Esophagus (tissue), 2 donors: ENCODE measurements at regions not wholly inside any gene's neighbourhood (a gene's known extent, or its start where the extent isn't known, plus 50 kb on each side); places are given as distances from the start of the nearest gene placed in this dataset.

Experiments
- H3K27ac ChIP-seq, 2 donors: one replicate each; pipeline ENCODE4 v1.5.1; 2013; ENCODE audit warnings: low read depth in 2 of 2, mild to moderate bottlenecking in 2 of 2, inconsistent platforms in 1 of 2, low read length in 1 of 2, moderate library complexity in 1 of 2
- H3K27me3 ChIP-seq, 2 donors: one replicate each; pipeline ENCODE4 v1.6.1; 2013; ENCODE audit warnings: low read length in 2 of 2, control low read depth in 1 of 2, mild to moderate bottlenecking in 1 of 2; ENCODE audit not compliant: insufficient read depth in 2 of 2, control insufficient read depth in 1 of 2
- H3K36me3 ChIP-seq, 2 donors: one replicate each; pipeline ENCODE4 v1.6.1; 2013; ENCODE audit warnings: low read length in 1 of 2; ENCODE audit not compliant: control insufficient read depth in 2 of 2, insufficient read depth in 2 of 2
- H3K4me1 ChIP-seq, 2 donors: one replicate each; pipeline ENCODE4 v1.6.1; 2013; ENCODE audit warnings: low read length in 1 of 2; ENCODE audit not compliant: control insufficient read depth in 2 of 2, insufficient read depth in 2 of 2
- H3K4me3 ChIP-seq, 2 donors: one replicate each; pipeline ENCODE4 v1.5.1; 2013; ENCODE audit warnings: low read length in 2 of 2, mild to moderate bottlenecking in 2 of 2, low read depth in 1 of 2, moderate library complexity in 1 of 2
- H3K9me3 ChIP-seq, 2 donors: one replicate each; pipeline ENCODE4 v1.6.1; 2013; ENCODE audit warnings: mild to moderate bottlenecking in 2 of 2, low read depth in 1 of 2, low read length in 1 of 2, moderate library complexity in 1 of 2; ENCODE audit not compliant: control insufficient read depth in 2 of 2, insufficient read depth in 1 of 2
- WGBS, 2 donors: extraction: QIAGEN DNeasy Blood & Tissue Kit; methylation state at CpG; one replicate each; pipeline ENCODE4 v1.1.7; 2013; 5-methylcytosine and 5-hydroxymethylcytosine counted together
- donor health status: healthy with polysubstance abuse.
- donor health status: Bipolar disorder and iron deficiency.

- no peaks in the 10 kb centered on the region for H3K9me3 ChIP-seq
- H3K4me1 ChIP-seq: peaks cover 4 to 8% of the 10 kb centered on the region in 2 donors
- 83 to 84% methylated on average over 2 of the region's 2 CpGs for WGBS, 2 donors
- H3K27me3 ChIP-seq: no peaks in the 10 kb centered on the region
- no peaks in the 10 kb centered on the region for H3K36me3 ChIP-seq
- no peak overlapping the region for H3K27ac ChIP-seq
- no peak overlapping the region for H3K4me3 ChIP-seq
Observed at GRCh38 chr15:61748529-61748928, 311.7 kb downstream of the VPS13C start.

- Histone ChIP-seq H3K4me3 (no peak overlapping the region), H3K27me3 (no peaks in the 10 kb centered on the region), H3K27ac (no peak overlapping the region), H3K4me1 (peaks cover 4 to 8% of the 10 kb centered on the region in 2 donors), H3K36me3 (no peaks in the 10 kb centered on the region), H3K9me3 (no peaks in the 10 kb centered on the region)
- WGBS, 2 donors: 85 to 97% methylated on average over 2 of the region's 2 CpGs
Observed at GRCh38 chr15:61746589-61746988, 313.7 kb downstream of the VPS13C start.

DNA sequence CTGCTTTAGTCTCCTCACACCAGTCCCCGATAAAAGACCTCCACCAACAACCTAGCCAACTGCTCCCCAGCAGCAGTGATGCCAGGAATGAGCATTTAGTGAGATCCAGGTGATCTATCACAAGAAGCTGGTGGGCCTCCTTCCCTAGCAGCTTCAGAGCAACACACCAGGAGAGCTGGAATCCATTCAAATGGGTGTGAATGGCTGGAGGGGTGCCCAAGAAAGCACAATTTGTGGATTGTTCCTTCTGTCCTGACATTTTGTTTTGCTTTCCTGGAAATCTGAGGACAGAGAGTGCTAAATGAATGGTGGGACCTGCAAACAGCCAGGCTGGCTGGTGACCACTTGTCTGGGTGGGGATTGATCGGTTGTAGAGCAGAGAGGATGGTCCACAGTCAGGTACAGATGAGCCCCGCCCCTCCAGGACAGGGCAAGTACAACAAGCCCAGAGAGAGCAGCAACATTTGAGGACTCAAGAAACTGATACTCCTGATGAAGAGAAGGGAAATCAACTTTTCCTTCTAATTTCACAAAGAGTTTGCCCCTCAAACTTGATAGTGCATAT, 316.8 kb downstream of the VPS13C start:
- H3K36me3 ChIP-seq: no peaks in the 10 kb centered on the region
- H3K27me3 ChIP-seq: no peaks in the 10 kb centered on the region
- no peak overlapping the region for H3K4me3 ChIP-seq
- H3K27ac ChIP-seq: no peak overlapping the region
- WGBS, 2 donors: 78 to 80% methylated on average over 3 of the region's 3 CpGs
- peaks cover 0 to 5% of the 10 kb centered on the region in 2 donors for H3K4me1 ChIP-seq
- H3K9me3 ChIP-seq: no peaks in the 10 kb centered on the region

DNA sequence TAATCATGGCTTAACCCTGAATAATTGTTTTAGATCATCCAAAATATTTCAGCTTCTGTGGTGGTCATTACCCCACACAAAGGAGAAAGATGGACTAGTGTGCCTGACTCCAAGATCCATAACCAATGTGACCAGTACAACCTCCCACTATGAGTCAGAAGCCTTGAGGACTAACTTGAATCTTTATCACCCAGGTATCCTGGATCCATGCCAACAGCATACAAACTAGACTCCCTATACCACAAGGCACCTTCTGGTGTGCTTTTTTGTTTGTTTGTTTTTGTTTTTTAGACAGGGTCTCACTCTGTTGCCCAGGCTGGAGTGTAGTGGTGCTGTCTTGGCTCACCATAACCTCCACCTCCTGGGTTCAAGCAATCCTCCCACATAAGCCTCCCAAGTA, 317.7 kb downstream of the VPS13C start:
- H3K27ac ChIP-seq: no peak overlapping the region
- peaks cover 0 to 5% of the 10 kb centered on the region in 2 donors for H3K4me1 ChIP-seq
- H3K9me3 ChIP-seq: no peaks in the 10 kb centered on the region
- no peaks in the 10 kb centered on the region for H3K27me3 ChIP-seq
- H3K36me3 ChIP-seq: no peaks in the 10 kb centered on the region
- H3K4me3 ChIP-seq: no peak overlapping the region

DNA sequence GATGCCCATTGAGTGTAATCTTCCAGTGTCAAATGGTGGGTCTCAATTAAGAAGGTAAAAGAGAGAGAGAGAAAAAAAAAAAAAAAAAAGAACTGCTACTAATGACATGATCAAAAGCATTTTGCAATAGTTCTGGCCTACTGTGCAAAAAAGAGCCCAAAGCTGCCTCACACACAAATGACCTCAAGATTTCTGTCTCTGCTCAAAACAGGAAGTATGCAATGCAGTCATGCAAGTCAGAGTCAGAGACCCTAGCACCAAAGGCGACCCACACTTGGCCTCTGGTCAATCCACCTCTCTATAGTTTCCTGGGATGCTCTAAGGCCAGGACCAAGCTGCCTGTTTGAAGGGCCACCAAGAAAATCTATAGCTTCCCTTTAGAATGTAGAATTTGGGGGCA, 323.5 kb downstream of the VPS13C start:
- 80 to 92% methylated on average over 1 of the region's 1 CpG for WGBS, 2 donors
- Histone ChIP-seq H3K36me3 (no peaks in the 10 kb centered on the region), H3K4me3 (no peak overlapping the region), H3K27me3 (no peaks in the 10 kb centered on the region), H3K4me1 (no peaks in the 10 kb centered on the region), H3K27ac (no peak overlapping the region), H3K9me3 (no peaks in the 10 kb centered on the region)

GRCh38 chr15:61731099-61731498, 329.1 kb downstream of the VPS13C start:
- WGBS, 2 donors: 32 to 41% methylated on average over 3 of the region's 3 CpGs
- H3K36me3 ChIP-seq: no peaks in the 10 kb centered on the region
- H3K9me3 ChIP-seq: no peaks in the 10 kb centered on the region
- H3K27ac ChIP-seq: no peak overlapping the region
- H3K4me1 ChIP-seq: no peaks in the 10 kb centered on the region
- H3K27me3 ChIP-seq: no peaks in the 10 kb centered on the region
- no peak overlapping the region for H3K4me3 ChIP-seq

GRCh38 chr15:61729646-61730045, 330.6 kb downstream of the VPS13C start:
- no peaks in the 10 kb centered on the region for H3K9me3 ChIP-seq
- 87 to 89% methylated on average over 2 of the region's 2 CpGs for WGBS, 2 donors
- no peak overlapping the region for H3K4me3 ChIP-seq
- H3K4me1 ChIP-seq: no peaks in the 10 kb centered on the region
- H3K27me3 ChIP-seq: no peaks in the 10 kb centered on the region
- no peak overlapping the region for H3K27ac ChIP-seq
- no peaks in the 10 kb centered on the region for H3K36me3 ChIP-seq

GRCh38 chr15:61726166-61726565, 334.1 kb downstream of the VPS13C start:
- no peak overlapping the region for H3K27ac ChIP-seq
- no peaks in the 10 kb centered on the region for H3K27me3 ChIP-seq
- H3K4me1 ChIP-seq: no peaks in the 10 kb centered on the region
- no peaks in the 10 kb centered on the region for H3K9me3 ChIP-seq
- 73 to 74% methylated on average over 7 of the region's 7 CpGs for WGBS, 2 donors
- no peaks in the 10 kb centered on the region for H3K36me3 ChIP-seq
- no peak overlapping the region for H3K4me3 ChIP-seq

DNA sequence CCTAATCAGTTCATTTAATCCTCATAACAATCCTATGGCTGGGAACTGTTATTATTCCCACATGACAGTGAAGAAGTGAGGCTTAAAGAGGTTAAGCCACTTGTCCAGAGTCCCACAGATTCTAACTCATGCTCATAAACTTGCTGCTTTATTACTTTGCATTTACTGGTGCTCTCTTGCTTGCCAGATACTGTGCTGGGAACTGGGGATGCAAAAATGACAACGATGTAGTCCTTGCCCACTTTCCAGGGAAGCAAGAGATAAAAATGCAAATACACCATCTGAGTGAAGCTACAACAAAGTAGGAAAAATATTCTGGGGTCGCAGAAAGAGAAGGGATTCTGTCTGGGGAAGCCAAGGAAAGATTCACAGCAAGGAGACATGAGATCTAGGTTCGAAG, 335.0 kb downstream of the VPS13C start:
- H3K4me1 ChIP-seq: no peaks in the 10 kb centered on the region
- H3K27ac ChIP-seq: no peak overlapping the region
- 66 to 74% methylated on average over 3 of the region's 3 CpGs for WGBS, 2 donors
- H3K27me3 ChIP-seq: no peaks in the 10 kb centered on the region
- no peak overlapping the region for H3K4me3 ChIP-seq
- H3K9me3 ChIP-seq: no peaks in the 10 kb centered on the region
- no peaks in the 10 kb centered on the region for H3K36me3 ChIP-seq

DNA sequence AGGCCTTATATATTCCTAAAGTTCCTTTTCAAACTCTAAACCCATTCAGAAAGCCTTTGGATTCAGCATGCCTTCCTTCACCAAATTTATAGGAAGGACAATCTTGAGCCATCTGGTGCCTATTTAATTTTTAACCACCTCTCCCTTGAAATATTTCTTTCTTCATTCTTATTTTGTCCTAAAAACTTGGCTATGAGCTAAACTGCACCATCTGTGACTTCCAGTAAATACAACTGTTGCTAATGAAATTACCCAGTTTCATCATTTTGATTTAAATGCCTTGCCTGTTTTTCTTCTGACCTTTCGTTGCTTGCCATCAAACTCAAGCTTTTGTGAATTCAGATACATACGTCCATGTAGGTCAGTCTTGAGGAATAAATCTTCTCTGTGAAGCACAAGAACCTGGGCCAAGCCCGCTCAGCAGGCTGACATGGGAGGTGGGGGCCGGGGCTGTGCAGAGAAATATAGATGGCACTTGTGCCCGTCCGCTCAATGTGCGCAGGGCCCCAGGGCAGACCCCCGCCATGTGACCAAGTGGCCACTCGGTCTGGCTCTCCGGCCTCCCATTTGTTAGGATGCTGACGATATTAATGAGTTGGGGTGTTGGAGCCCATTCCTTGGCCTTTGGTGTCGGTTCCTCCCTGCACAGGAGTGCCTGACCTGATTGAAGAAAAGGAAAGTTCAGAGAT, 335.9 kb downstream of the VPS13C start:
- H3K36me3 ChIP-seq: no peaks in the 10 kb centered on the region
- WGBS, 2 donors: 90 to 91% methylated on average over 12 of the region's 12 CpGs
- no peaks in the 10 kb centered on the region for H3K9me3 ChIP-seq
- no peaks in the 10 kb centered on the region for H3K4me1 ChIP-seq
- no peaks in the 10 kb centered on the region for H3K27me3 ChIP-seq
- H3K4me3 ChIP-seq: no peak overlapping the region
- no peak overlapping the region for H3K27ac ChIP-seq
